ENCODE measurements at regions not wholly inside any gene's neighbourhood (a gene's known extent, or its start where the extent isn't known, plus 50 kb on each side); places are given as distances from the start of the nearest gene placed in this dataset.

DNA sequence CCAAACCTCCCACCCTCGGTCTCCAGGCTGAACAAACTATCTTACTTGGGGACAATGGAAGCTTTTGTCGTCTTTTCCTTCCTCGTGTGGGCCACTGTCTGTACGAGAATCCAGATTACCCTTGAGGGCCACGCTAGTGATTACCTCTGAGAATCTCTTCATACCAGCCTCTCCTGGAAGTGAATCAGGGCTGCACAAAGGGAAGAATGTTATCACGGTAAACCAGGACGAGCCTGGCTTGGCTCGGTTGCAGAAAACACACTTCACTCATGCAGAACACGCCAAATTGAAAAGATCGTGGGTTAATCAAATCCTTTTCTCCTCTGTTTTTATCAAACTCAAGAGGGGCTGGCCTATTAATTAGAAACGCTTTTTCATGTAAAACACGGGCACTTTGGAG is 51.6 kb upstream of the MYL2 start:
- no peak for TF ChIP-seq POLR2AphosphoS5 (IDR thresholded peaks at IDR 0.05)
- TF ChIP-seq, protein P1, sequence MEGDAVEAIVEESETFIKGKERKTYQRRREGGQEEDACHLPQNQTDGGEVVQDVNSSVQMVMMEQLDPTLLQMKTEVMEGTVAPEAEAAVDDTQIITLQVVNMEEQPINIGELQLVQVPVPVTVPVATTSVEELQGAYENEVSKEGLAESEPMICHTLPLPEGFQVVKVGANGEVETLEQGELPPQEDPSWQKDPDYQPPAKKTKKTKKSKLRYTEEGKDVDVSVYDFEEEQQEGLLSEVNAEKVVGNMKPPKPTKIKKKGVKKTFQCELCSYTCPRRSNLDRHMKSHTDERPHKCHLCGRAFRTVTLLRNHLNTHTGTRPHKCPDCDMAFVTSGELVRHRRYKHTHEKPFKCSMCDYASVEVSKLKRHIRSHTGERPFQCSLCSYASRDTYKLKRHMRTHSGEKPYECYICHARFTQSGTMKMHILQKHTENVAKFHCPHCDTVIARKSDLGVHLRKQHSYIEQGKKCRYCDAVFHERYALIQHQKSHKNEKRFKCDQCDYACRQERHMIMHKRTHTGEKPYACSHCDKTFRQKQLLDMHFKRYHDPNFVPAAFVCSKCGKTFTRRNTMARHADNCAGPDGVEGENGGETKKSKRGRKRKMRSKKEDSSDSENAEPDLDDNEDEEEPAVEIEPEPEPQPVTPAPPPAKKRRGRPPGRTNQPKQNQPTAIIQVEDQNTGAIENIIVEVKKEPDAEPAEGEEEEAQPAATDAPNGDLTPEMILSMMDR (IDR thresholded peaks at IDR 0.05) = no peak
- no peak for TF ChIP-seq POLR2A (IDR thresholded peaks at IDR 0.05)
- no peak for TF ChIP-seq EP300 (IDR thresholded peaks at IDR 0.05; ENCODE audit: low read depth)

Measured in transverse colon (tissue), 4 donors.